HCT116 (cell line): ENCODE measurements at regions not wholly inside any gene's neighbourhood (a gene's known extent, or its start where the extent isn't known, plus 50 kb on each side); places are given as distances from the start of the nearest gene placed in this dataset.

Experiments
- ATAC-seq: fragments of 200-7000 bp; cut with Tn5 transposase; 2 replicates; pipeline ENCODE4 v1.9.1; 2020; ENCODE audit warnings: mild to moderate bottlenecking, moderate library complexity
- BruUV-seq: library from RNA; stranded (reverse); fragments of 400-500 nt; replicated peaks from 2 replicates; lab custom pipeline; 2021; lab: Mats Ljungman, UMichigan
- CTCF ChIA-PET: fragments of 300-600 bp; sonication (Branson Sonifier 250); formaldehyde crosslinking; loops from one replicate; lab custom pipeline; 2021; ENCODE audit warnings: antibody characterized with exemption; lab: Charles Lee
- POLR2A ChIA-PET: fragments of 300-600, 350-600 bp; sonication (Branson Sonifier 250); formaldehyde crosslinking; loops from one replicate; lab custom pipeline; 2021; ENCODE audit warnings: antibody characterized with exemption; lab: Charles Lee
- RAD21 ChIA-PET, 2 experiments: fragments of 300-600 bp; sonication (Branson Sonifier 250); formaldehyde crosslinking; loops; one replicate each; lab custom pipeline; 2023; ENCODE audit warnings: low total read pairs in 2 of 2; ENCODE audit not compliant: uncharacterized antibody in 2 of 2, unreplicated experiment in 2 of 2, low non-redundant PET in 1 of 2; lab: Charles Lee
- DNase-seq: peaks from one replicate; pipeline ENCODE4 v3.0.0-alpha.2; 2010; ENCODE audit warnings: low read depth, low spot score
- H2AFZ ChIP-seq: fragments of 200-600 bp; shearing (Covaris generic), sonication (generic); 2 replicates; pipeline ENCODE4 v1.6.1; 2017; ENCODE audit warnings: low read depth, mixed run types, mixed read lengths, antibody characterized with exemption, low read length; ENCODE audit not compliant: poor library complexity, severe bottlenecking
- H3K27ac ChIP-seq: 2 replicates; pipeline ENCODE4 v1.5.1; 2012; ENCODE audit warnings: low read depth, low read length
- H3K27me3 ChIP-seq: fragments of 200-600 bp; sonication (generic); 2 replicates; pipeline ENCODE4 v1.6.1; 2016; ENCODE audit warnings: mixed run types, low read length, mixed read lengths; ENCODE audit not compliant: insufficient read depth
- H3K36me3 ChIP-seq, 2 experiments: fragments of 200-500 bp in 1 of 2; fragments of 200-600 bp in 1 of 2; sonication (Bioruptor generic) in 1 of 2; sonication (generic) in 1 of 2; 2 replicates each; pipeline versions ENCODE4 v1.5.1 to v1.6.1; 2014 to 2016; ENCODE audit warnings: low read length in 2 of 2, inconsistent platforms in 1 of 2, mixed read lengths in 1 of 2, mixed run types in 1 of 2; ENCODE audit not compliant: insufficient read depth in 2 of 2, control insufficient read depth in 1 of 2
- H3K4me1 ChIP-seq, 2 experiments: fragments of 200-600 bp in 1 of 2; sonication (generic) in 1 of 2; 2 replicates each; pipeline versions ENCODE4 v1.5.1 to v1.6.1; 2012 to 2017; ENCODE audit warnings: low read length in 2 of 2, inconsistent platforms in 1 of 2, mild to moderate bottlenecking in 1 of 2, mixed read lengths in 1 of 2, mixed run types in 1 of 2, moderate library complexity in 1 of 2; ENCODE audit not compliant: insufficient read depth in 2 of 2, control insufficient read depth in 1 of 2
- H3K4me2 ChIP-seq: fragments of 200-600 bp; sonication (generic); 2 replicates; pipeline ENCODE4 v1.6.1; 2017; ENCODE audit warnings: mixed run types, low read length, mixed read lengths
- H3K4me3 ChIP-seq, 2 experiments: fragments of 200-600 bp in 1 of 2; sonication (generic) in 1 of 2; replicated peaks in 1 of 2; 2 replicates each; pipeline ENCODE4 v1.5.1; 2011 to 2016; ENCODE audit warnings: low read length in 2 of 2, control low read depth in 1 of 2, low read depth in 1 of 2, mild to moderate bottlenecking in 1 of 2, mixed read lengths in 1 of 2, mixed run types in 1 of 2
- H3K79me2 ChIP-seq: fragments of 200-600 bp; sonication (generic); 2 replicates; pipeline ENCODE4 v1.6.1; 2017; ENCODE audit warnings: mild to moderate bottlenecking, mixed run types, low read length, moderate library complexity, mixed read lengths; ENCODE audit not compliant: insufficient read depth
- H3K9ac ChIP-seq: fragments of 200-600 bp; sonication (generic); 2 replicates; pipeline ENCODE4 v1.6.1; 2016; ENCODE audit warnings: low read length, mixed read lengths
- H3K9me2 ChIP-seq: fragments of 200-600 bp; sonication (generic), shearing (Covaris generic); 2 replicates; pipeline ENCODE4 v1.6.1; 2017; ENCODE audit warnings: mixed run types, mild to moderate bottlenecking, moderate library complexity; ENCODE audit not compliant: insufficient read depth
- H3K9me3 ChIP-seq, 2 experiments: fragments of 200-500 bp in 1 of 2; fragments of 200-600 bp in 1 of 2; sonication (Bioruptor generic) in 1 of 2; sonication (generic) in 1 of 2; 2 replicates each; pipeline ENCODE4 v1.6.1; 2014 to 2017; ENCODE audit warnings: low read length in 2 of 2, mixed read lengths in 2 of 2, inconsistent platforms in 1 of 2, low read depth in 1 of 2, mild to moderate bottlenecking in 1 of 2, mixed run types in 1 of 2, moderate library complexity in 1 of 2; ENCODE audit not compliant: control insufficient read depth in 1 of 2, insufficient read depth in 1 of 2
- H4K20me1 ChIP-seq: fragments of 200-600 bp; sonication (generic), shearing (Covaris generic); 2 replicates; pipeline ENCODE4 v1.6.1; 2017; ENCODE audit warnings: mixed run types, mild to moderate bottlenecking, moderate library complexity; ENCODE audit not compliant: insufficient read depth
- CBX3 ChIP-seq: IDR thresholded peaks from 2 replicates; pipeline ENCODE4 v1.6.1; 2012; ENCODE audit warnings: low read depth
- CEBPB ChIP-seq: IDR thresholded peaks from 2 replicates; pipeline ENCODE4 v1.6.1; 2012; ENCODE audit warnings: low read depth
- ELF1 ChIP-seq: IDR thresholded peaks from 2 replicates; pipeline ENCODE4 v1.6.1; 2012; ENCODE audit warnings: low read depth, borderline replicate concordance
- EZH2phosphoT487 ChIP-seq: fragments of 200-600 bp; IDR thresholded peaks from 2 replicates; pipeline ENCODE4 v1.6.1; 2018; ENCODE audit warnings: antibody characterized with exemption, borderline replicate concordance
- JUND ChIP-seq: IDR thresholded peaks from 2 replicates; pipeline ENCODE4 v1.6.1; 2012
- intact Hi-C: fragments of 100-400 bp; cut with micrococcal nuclease; formaldehyde crosslinking; loops from 2 replicates; pipeline ENCODE4 v1.10.0; 2022
- TF ChIP-seq, protein P1 (sequence below): IDR thresholded peaks from 2 replicates; pipeline ENCODE4 v1.6.1; 2012
- TF ChIP-seq, protein P2 (sequence below): IDR thresholded peaks from 2 replicates; pipeline ENCODE4 v1.6.1; 2012; ENCODE audit warnings: low read depth
- TF ChIP-seq, protein P3 (sequence below), 3 experiments: fragments of 200-600 bp in 1 of 3; sonication (generic) in 1 of 3; IDR thresholded peaks in 2 of 3; conservative IDR thresholded peaks in 1 of 3; 2 replicates each; pipeline ENCODE4 v1.5.1; 2012 to 2017; ENCODE audit warnings: low read depth in 2 of 3, low read length in 2 of 3, antibody characterized with exemption in 1 of 3, borderline replicate concordance in 1 of 3, control low read depth in 1 of 3, mild to moderate bottlenecking in 1 of 3, mixed read lengths in 1 of 3, mixed run types in 1 of 3, moderate library complexity in 1 of 3; ENCODE audit not compliant: insufficient read depth in 1 of 3

DNA sequence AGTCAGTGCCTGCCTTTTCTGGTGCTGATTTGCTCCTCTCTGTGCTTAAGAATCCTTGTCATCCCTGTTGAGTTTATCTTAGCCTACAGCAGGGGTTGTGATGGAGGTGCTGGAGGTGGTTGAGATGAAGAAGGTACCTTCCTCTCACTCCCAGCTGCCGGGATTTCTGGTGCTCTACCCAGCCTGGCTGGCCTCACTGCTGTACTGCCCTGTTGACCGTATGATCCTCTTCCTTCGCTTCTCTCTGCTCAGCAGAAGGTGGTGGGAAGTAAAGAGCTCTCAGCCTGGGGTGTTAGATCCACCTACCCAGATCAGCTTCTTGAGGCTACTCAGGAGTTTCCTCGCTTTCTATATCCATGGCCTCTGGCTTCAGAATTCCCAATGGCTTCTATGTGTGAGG is 101.0 kb upstream of the NXT1 start:
- H3K79me2 ChIP-seq = no peaks in the 10 kb centered on the region
- H3K9ac ChIP-seq = no peak overlapping the region
- DNase-seq (no peak), ATAC-seq (no peak)
- POLR2A ChIA-PET = no interaction called here
- no peak overlapping the region for H3K4me2 ChIP-seq
- no peak overlapping the region for H2AFZ ChIP-seq
- TF ChIP-seq, protein P1, sequence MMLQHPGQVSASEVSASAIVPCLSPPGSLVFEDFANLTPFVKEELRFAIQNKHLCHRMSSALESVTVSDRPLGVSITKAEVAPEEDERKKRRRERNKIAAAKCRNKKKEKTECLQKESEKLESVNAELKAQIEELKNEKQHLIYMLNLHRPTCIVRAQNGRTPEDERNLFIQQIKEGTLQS = no peak
- TF ChIP-seq JUND (no peak), CEBPB (no peak), ELF1 (no peak), EZH2phosphoT487 (no peak), CBX3 (no peak)
- TF ChIP-seq, protein P2, sequence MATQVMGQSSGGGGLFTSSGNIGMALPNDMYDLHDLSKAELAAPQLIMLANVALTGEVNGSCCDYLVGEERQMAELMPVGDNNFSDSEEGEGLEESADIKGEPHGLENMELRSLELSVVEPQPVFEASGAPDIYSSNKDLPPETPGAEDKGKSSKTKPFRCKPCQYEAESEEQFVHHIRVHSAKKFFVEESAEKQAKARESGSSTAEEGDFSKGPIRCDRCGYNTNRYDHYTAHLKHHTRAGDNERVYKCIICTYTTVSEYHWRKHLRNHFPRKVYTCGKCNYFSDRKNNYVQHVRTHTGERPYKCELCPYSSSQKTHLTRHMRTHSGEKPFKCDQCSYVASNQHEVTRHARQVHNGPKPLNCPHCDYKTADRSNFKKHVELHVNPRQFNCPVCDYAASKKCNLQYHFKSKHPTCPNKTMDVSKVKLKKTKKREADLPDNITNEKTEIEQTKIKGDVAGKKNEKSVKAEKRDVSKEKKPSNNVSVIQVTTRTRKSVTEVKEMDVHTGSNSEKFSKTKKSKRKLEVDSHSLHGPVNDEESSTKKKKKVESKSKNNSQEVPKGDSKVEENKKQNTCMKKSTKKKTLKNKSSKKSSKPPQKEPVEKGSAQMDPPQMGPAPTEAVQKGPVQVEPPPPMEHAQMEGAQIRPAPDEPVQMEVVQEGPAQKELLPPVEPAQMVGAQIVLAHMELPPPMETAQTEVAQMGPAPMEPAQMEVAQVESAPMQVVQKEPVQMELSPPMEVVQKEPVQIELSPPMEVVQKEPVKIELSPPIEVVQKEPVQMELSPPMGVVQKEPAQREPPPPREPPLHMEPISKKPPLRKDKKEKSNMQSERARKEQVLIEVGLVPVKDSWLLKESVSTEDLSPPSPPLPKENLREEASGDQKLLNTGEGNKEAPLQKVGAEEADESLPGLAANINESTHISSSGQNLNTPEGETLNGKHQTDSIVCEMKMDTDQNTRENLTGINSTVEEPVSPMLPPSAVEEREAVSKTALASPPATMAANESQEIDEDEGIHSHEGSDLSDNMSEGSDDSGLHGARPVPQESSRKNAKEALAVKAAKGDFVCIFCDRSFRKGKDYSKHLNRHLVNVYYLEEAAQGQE = no peak
- TF ChIP-seq, protein P3, sequence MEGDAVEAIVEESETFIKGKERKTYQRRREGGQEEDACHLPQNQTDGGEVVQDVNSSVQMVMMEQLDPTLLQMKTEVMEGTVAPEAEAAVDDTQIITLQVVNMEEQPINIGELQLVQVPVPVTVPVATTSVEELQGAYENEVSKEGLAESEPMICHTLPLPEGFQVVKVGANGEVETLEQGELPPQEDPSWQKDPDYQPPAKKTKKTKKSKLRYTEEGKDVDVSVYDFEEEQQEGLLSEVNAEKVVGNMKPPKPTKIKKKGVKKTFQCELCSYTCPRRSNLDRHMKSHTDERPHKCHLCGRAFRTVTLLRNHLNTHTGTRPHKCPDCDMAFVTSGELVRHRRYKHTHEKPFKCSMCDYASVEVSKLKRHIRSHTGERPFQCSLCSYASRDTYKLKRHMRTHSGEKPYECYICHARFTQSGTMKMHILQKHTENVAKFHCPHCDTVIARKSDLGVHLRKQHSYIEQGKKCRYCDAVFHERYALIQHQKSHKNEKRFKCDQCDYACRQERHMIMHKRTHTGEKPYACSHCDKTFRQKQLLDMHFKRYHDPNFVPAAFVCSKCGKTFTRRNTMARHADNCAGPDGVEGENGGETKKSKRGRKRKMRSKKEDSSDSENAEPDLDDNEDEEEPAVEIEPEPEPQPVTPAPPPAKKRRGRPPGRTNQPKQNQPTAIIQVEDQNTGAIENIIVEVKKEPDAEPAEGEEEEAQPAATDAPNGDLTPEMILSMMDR (IDR thresholded peaks at IDR 0.05 in 2 of 3, conservative IDR thresholded peaks at IDR 0.05 in 1 of 3; ENCODE audit: borderline replicate concordance in 1 of 3, insufficient read depth in 1 of 3, low read depth in 2 of 3, low read length in 2 of 3) = no peak
- no peaks in the 10 kb centered on the region for H3K9me3 ChIP-seq
- H4K20me1 ChIP-seq = no peaks in the 10 kb centered on the region
- no peaks in the 10 kb centered on the region for H3K9me2 ChIP-seq
- H3K4me3 ChIP-seq = no peak overlapping the region
- H3K4me1 ChIP-seq = no peaks in the 10 kb centered on the region
- CTCF ChIA-PET = no interaction called here
- no peak overlapping the region for H3K27ac ChIP-seq
- peaks cover 58% of the 10 kb centered on the region for H3K27me3 ChIP-seq
- H3K36me3 ChIP-seq = no peaks in the 10 kb centered on the region
- intact Hi-C loops = no loop called here
- RAD21 ChIA-PET = no interaction called here
- BruUV-seq = no TSS peak
